Thyroid gland (tissue), 4 donors: ENCODE measurements at regions not wholly inside any gene's neighbourhood (a gene's known extent, or its start where the extent isn't known, plus 50 kb on each side); places are given as distances from the start of the nearest gene placed in this dataset.
"Not testable (repeated sequence)": the region's sequence is repeated elsewhere in the genome, so short reads cannot be mapped to it uniquely, and the experiment has no call there.

ENCODE experiments used
- DNase-seq, 2 donors: peaks; one replicate each; pipeline ENCODE4 v3.0.0-alpha.2; 2019
- H3K27ac ChIP-seq, 3 donors: fragments of 200-600 bp; sonication (generic); 1 replicate in 2 of 3; 2 replicates in 1 of 3; pipeline ENCODE4 v1.5.1; 2016 to 2019; ENCODE audit warnings: mild to moderate bottlenecking in 1 of 3, moderate library complexity in 1 of 3
- H3K27me3 ChIP-seq: fragments of 200-600 bp; sonication (generic); one replicate; pipeline ENCODE4 v1.5.1; 2019
- H3K36me3 ChIP-seq, 2 donors: fragments of 200-600 bp; sonication (generic); one replicate each; pipeline ENCODE4 v1.5.1; 2016 to 2019
- H3K4me1 ChIP-seq, 2 donors: fragments of 200-600 bp; sonication (generic); one replicate each; pipeline ENCODE4 v1.5.1; 2017 to 2019
- H3K4me3 ChIP-seq, 3 donors: fragments of 200-600 bp; sonication (generic); replicated peaks in 1 of 3; 1 replicate in 2 of 3; 2 replicates in 1 of 3; pipeline ENCODE4 v1.5.1; 2016; ENCODE audit warnings: mild to moderate bottlenecking in 1 of 3
- H3K9me3 ChIP-seq: fragments of 200-600 bp; sonication (generic); one replicate; pipeline ENCODE4 v1.5.1; 2017
- CTCF ChIP-seq, 6 experiments: fragments of 200-600 bp in 3 of 6; fragments of 450-650 bp in 3 of 6; sonication (generic) in 3 of 6; IDR thresholded peaks; one replicate each; pipeline ENCODE4 v1.5.1; 2016 to 2019; ENCODE audit warnings: antibody characterized with exemption in 6 of 6, mild to moderate bottlenecking in 2 of 6, inconsistent platforms in 1 of 6, moderate library complexity in 1 of 6
- POLR2A ChIP-seq, 2 donors: fragments of 450-650 bp; IDR thresholded peaks; one replicate each; pipeline ENCODE4 v1.6.1; 2017; ENCODE audit warnings: antibody characterized with exemption in 2 of 2, mild to moderate bottlenecking in 2 of 2, moderate library complexity in 1 of 2
- WGBS, 2 donors: methylation state at CpG; one replicate each; pipeline ENCODE4 v1.1.5; 2017; 5-methylcytosine and 5-hydroxymethylcytosine counted together
- intact Hi-C: fragments of 100-400 bp; cut with DNase I; formaldehyde crosslinking; loops from one replicate; pipeline ENCODE4 v1.15.1; 2023

- Histone ChIP-seq H3K27me3 (no peaks in the 10 kb centered on the region), H3K4me1 (no peaks in the 10 kb centered on the region), H3K36me3 (no peaks in the 10 kb centered on the region), H3K27ac (no peak overlapping the region), H3K9me3 (no peaks in the 10 kb centered on the region), H3K4me3 (no peak overlapping the region)
- intact Hi-C loops: no loop called here
- no peak for DNase-seq
- no peak for TF ChIP-seq POLR2A (IDR thresholded peaks at IDR 0.05)
- TF ChIP-seq CTCF (IDR thresholded peaks at IDR 0.05): no peak
- 82 to 92% methylated on average over 1 to 4 of the region's 5 CpGs for WGBS, 2 donors
Observed at GRCh38 chr20:19838468-19838867, 80.4 kb downstream of the RIN2 start.

- H3K9me3 ChIP-seq: no peaks in the 10 kb centered on the region
- no peak overlapping the region for H3K27ac ChIP-seq
- no peak for TF ChIP-seq CTCF (IDR thresholded peaks at IDR 0.05)
- TF ChIP-seq POLR2A (IDR thresholded peaks at IDR 0.05): no peak
- WGBS, 2 donors: 93 to 96% methylated on average over 9 of the region's 9 CpGs
- no peaks in the 10 kb centered on the region for H3K36me3 ChIP-seq
- no peak for DNase-seq
- intact Hi-C loops: no loop called here
- H3K4me3 ChIP-seq: no peak overlapping the region
- no peaks in the 10 kb centered on the region for H3K27me3 ChIP-seq
- H3K4me1 ChIP-seq: no peaks in the 10 kb centered on the region
Observed at GRCh38 chr20:19839053-19839452, 81.0 kb downstream of the RIN2 start.

GRCh38 chr20:19840111-19840710, 82.2 kb downstream of the RIN2 start:
- no peak overlapping the region for H3K4me3 ChIP-seq
- H3K36me3 ChIP-seq: no peaks in the 10 kb centered on the region
- no peaks in the 10 kb centered on the region for H3K27me3 ChIP-seq
- intact Hi-C loops: no loop called here
- no peak for DNase-seq
- H3K27ac ChIP-seq: no peak overlapping the region
- H3K4me1 ChIP-seq: no peaks in the 10 kb centered on the region
- TF ChIP-seq POLR2A (IDR thresholded peaks at IDR 0.05) (no peak), CTCF (IDR thresholded peaks at IDR 0.05) (no peak)
- 90 to 97% methylated on average over 7 of the region's 7 CpGs for WGBS, 2 donors
- H3K9me3 ChIP-seq: no peaks in the 10 kb centered on the region

GRCh38 chr20:19841740-19842139, 83.7 kb downstream of the RIN2 start:
- no peaks in the 10 kb centered on the region for H3K9me3 ChIP-seq
- no peak for TF ChIP-seq POLR2A (IDR thresholded peaks at IDR 0.05)
- no peak for DNase-seq
- no peaks in the 10 kb centered on the region for H3K36me3 ChIP-seq
- H3K4me3 ChIP-seq: no peak overlapping the region
- no peak overlapping the region for H3K27ac ChIP-seq
- no peaks in the 10 kb centered on the region for H3K4me1 ChIP-seq
- intact Hi-C loops: no loop called here
- no peaks in the 10 kb centered on the region for H3K27me3 ChIP-seq

- DNase-seq, H3K27ac ChIP-seq, H3K9me3 ChIP-seq, intact Hi-C loops, H3K4me1 ChIP-seq, H3K4me3 ChIP-seq, H3K36me3 ChIP-seq, H3K27me3 ChIP-seq: not testable (repeated sequence)
Observed at GRCh38 chr20:19844850-19845249, 86.8 kb downstream of the RIN2 start.

GRCh38 chr20:19847383-19847782, 89.3 kb downstream of the RIN2 start:
- no peaks in the 10 kb centered on the region for H3K36me3 ChIP-seq
- no peak overlapping the region for H3K27ac ChIP-seq
- TF ChIP-seq CTCF (IDR thresholded peaks at IDR 0.05) (no peak), POLR2A (IDR thresholded peaks at IDR 0.05) (no peak)
- H3K27me3 ChIP-seq: no peaks in the 10 kb centered on the region
- intact Hi-C loops: no loop called here
- H3K4me1 ChIP-seq: peaks cover 4 to 14% of the 10 kb centered on the region in 2 donors
- H3K4me3 ChIP-seq: no peak overlapping the region
- no peak for DNase-seq
- 95 to 98% methylated on average over 3 of the region's 3 CpGs for WGBS, 2 donors
- no peaks in the 10 kb centered on the region for H3K9me3 ChIP-seq
